ENCODE measurements at regions not wholly inside any gene's neighbourhood (a gene's known extent, or its start where the extent isn't known, plus 50 kb on each side); places are given as distances from the start of the nearest gene placed in this dataset.

- TF ChIP-seq CTCF (conservative IDR thresholded peaks at IDR 0.05 in 1 of 2, IDR thresholded peaks at IDR 0.05 in 1 of 2; ENCODE audit: low read depth in 1 of 2, low read length in 2 of 2) (no peak), EZH2 (IDR thresholded peaks at IDR 0.05; ENCODE audit: low read length, missing control alignments) (no peak)
These were observed 260.5 kb downstream of the CASP12 start for GRCh38 chr11:104637662-104638170.
